Sigmoid colon (tissue), 3 donors: ENCODE measurements at regions not wholly inside any gene's neighbourhood (a gene's known extent, or its start where the extent isn't known, plus 50 kb on each side); places are given as distances from the start of the nearest gene placed in this dataset.

ENCODE experiments used
- POLR2A ChIP-seq, 2 donors: fragments of 450-650 bp; IDR thresholded peaks; one replicate each; pipeline ENCODE4 v1.6.1; 2016; ENCODE audit warnings: antibody characterized with exemption in 2 of 2, mild to moderate bottlenecking in 2 of 2, moderate library complexity in 2 of 2
- TF ChIP-seq, protein P1 (sequence below), 4 experiments: fragments of 450-650 bp in 3 of 4; fragments of 200-600 bp in 1 of 4; IDR thresholded peaks; one replicate each; pipeline ENCODE4 v1.5.1; 2016 to 2019; ENCODE audit warnings: antibody characterized with exemption in 4 of 4, mild to moderate bottlenecking in 3 of 4, moderate library complexity in 2 of 4

DNA sequence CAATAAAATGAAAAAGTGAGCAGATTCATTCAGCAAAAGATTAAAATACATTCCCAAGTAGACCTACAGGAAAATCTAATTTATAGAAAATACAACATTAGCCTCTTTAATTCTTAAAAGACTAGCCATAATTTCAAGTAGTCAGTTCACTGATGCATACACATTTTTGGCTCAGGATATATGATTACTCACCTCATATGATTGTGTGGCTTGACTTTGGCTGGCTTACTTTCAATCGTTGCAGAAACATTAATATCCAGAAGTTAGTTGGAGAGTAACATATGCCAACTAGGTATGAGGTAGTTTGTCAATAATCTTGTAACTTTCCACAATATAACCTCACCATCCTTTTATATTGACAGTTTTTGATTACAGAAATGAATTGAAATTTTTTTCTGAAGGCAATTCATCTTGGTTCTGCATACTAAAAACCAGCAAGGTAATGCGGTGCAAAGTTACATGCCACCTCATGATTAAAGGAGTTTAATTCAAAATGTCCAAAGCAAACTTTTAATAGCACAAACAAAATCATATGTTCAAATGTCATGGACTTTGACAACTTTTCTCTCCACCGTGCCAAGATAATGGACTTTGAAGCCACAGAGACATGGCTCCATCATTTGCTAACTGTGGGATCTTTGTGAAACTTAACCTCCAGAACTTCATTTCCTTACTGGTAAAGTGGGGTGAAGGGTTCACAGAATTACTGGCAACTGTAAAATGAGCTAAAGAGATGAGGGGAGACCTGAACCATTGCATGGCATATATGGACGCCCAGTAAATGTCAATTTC, 76.6 kb upstream of the PAM start:
- TF ChIP-seq, protein P1, sequence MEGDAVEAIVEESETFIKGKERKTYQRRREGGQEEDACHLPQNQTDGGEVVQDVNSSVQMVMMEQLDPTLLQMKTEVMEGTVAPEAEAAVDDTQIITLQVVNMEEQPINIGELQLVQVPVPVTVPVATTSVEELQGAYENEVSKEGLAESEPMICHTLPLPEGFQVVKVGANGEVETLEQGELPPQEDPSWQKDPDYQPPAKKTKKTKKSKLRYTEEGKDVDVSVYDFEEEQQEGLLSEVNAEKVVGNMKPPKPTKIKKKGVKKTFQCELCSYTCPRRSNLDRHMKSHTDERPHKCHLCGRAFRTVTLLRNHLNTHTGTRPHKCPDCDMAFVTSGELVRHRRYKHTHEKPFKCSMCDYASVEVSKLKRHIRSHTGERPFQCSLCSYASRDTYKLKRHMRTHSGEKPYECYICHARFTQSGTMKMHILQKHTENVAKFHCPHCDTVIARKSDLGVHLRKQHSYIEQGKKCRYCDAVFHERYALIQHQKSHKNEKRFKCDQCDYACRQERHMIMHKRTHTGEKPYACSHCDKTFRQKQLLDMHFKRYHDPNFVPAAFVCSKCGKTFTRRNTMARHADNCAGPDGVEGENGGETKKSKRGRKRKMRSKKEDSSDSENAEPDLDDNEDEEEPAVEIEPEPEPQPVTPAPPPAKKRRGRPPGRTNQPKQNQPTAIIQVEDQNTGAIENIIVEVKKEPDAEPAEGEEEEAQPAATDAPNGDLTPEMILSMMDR (IDR thresholded peaks at IDR 0.05): no peak
- no peak for TF ChIP-seq POLR2A (IDR thresholded peaks at IDR 0.05)
